Fibroblast of peridontal ligament (primary cell): ENCODE measurements at regions not wholly inside any gene's neighbourhood (a gene's known extent, or its start where the extent isn't known, plus 50 kb on each side); places are given as distances from the start of the nearest gene placed in this dataset.
"Not testable (repeated sequence)": the region's sequence is repeated elsewhere in the genome, so short reads cannot be mapped to it uniquely, and the experiment has no call there.

Experiments
- DNase-seq: peaks from one replicate; pipeline ENCODE4 v3.0.0-alpha.2; 2010; ENCODE audit errors: extremely low read depth

DNA sequence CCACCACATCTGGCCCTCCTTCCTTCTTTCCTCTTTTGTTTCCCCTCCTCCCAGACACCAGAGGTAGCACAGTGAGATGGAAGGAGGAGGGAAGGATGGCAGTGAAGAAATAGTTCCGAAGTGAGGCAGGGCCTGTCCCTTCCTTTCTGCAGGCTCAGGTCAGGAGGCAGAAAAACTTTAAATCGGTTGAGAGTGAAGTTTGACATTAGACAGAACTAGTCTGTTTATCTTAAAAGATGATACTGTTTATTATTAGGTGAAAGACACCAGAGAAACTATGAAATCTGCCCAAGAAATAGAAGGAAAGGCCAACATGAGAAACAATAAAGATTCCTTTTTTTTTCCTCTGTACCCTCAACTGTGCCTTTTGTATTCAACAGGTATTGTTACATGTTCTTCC, 670.3 kb downstream of the UTRN start:
- no peak for DNase-seq

DNA sequence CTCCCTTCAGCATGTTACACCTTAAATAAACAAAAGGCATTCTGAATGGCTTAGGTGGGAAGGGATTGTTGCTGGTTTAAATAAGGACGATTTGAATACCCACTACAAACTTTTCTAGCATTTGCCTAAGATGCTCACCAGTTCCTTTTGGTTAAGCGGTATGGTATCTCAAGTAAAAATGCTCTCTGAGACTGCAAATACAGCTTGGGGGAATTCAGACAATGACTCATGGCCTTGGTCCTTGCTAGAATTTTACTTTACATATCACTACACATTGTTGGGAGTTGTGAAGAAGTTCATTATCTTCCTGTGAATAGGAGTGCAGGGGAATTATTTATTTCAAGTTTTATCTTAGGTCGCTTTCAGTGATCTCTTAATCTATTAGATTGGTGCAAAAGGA, 670.7 kb downstream of the UTRN start:
- DNase-seq, result peak; percentile 42

DNA sequence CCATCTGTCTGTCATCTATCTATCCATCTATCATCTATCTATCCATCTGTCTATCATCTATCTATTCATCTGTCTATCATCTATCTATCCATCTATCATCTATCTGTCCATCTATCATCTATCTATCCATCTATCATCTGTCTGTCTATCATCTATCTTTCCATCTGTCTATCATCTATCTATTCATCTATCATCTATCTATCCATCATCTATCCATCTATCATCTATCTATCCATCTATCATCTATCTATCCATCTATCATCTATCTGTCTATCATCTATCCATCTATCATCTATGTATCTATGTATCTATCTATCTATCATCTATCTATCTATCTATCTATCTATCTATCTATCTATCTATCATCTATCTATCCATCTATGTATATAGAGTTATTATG, 671.6 kb downstream of the UTRN start:
- not testable (repeated sequence) for DNase-seq

DNA sequence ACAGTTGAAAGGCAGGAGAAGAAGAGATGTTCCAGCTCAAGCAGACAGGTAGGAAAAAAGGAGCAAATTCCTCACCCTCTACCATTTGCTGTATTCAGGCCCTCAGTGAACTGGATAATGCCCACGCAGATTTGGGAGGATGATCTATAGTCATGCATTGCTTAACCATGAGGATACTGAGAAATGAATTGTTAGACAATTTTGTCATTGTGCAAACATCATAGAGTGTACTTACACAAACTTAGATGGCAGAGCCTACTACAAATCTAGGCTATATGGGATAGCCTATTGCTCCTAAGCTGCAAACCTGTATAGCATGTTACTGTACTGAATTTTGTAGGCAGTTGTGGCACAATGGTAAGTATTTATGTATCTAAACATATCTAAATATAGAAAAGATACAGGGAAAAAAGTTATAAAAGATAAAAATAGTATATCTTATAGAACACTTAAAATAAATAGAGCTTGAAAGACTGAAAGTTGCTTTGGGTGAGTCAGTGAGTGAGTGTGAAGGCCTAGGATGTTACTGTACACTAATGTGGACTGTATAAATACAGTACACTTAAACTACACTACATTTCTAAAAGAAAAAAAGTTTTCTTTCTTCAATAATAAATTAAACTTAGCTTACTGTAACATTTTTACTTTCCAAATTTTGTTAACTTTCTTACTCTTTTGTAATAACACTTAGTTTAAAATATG, 672.3 kb downstream of the UTRN start:
- peak; percentile 34 for DNase-seq

DNA sequence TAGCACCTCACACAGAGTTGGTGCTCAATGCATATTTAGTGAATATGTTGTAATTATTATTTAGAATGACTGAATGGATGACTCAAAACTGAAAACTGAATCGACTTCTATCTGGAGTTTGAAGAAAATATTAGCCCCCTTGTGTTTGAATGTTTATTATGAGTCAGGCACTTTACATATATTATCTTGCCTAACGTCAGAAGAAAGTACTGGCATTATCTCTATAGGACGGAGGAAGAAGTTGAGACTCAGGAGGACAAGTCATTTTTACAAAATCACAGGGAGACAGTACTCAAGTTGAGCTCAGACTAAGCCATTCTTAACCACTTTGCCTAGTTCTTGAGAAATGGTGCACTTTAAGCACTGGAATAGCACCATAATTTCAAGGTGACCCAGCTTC, 684.0 kb downstream of the UTRN start:
- no peak for DNase-seq

DNA sequence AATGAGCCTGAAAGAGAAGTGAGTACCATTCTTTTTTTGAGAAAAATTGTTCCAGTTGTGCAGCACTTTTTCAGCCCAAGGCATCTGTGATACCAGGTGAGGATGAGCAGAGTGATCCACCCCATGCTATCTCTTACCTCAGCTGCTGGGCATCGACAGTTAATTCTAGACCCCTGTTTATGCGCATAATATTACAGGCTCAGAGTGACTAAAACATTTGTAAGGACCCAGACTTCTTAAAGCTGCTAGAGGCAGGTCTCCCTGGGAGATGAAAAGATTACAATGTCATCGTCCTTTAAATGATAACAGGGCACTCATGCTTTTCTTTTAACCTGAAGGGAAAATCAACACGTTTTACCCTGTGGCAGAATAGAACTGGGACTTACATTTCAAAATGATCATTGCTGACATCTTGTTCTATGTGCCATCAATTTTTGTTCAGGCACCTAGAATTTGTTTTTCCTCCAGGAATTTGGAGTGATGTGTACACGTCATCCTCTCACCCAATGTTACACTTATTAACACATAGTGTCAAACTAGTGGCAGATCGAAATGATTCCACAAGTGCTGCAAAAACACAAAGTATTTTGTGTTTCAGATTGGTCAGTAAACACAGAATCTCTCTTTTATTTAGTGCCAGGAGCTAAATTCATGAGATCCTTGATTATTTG, 684.6 kb downstream of the UTRN start:
- no peak for DNase-seq

DNA sequence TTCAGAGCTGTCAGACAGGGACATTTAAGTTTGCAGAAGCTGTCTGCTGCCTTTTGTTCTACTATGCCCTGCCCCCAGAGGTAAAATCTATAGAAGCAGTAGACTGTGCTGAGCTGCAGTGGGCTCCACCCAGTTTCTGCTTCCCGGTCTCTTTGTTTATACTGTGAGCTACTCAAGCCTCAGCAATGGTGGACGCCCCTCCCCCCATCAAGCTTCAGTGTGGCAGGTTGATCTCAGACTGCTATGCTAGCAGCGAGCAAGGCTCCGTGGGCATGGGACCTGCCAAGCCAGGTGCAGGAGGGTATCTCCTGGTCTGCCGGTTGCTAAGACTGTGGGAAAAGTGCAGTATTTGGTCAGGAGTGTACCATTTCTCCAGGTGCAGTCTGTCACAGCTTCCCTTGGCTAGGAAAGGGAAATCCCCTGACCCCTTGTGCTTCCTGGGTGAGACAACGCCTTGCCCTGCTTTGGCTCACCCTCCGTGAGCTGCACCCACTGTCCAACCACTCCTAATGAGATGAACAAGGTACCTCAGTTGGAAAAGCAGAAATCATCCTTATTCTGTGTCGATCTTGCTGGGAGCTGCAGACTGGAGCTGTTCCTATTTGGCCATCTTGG, 692.2 kb downstream of the UTRN start:
- peak; percentile 39 for DNase-seq

DNA sequence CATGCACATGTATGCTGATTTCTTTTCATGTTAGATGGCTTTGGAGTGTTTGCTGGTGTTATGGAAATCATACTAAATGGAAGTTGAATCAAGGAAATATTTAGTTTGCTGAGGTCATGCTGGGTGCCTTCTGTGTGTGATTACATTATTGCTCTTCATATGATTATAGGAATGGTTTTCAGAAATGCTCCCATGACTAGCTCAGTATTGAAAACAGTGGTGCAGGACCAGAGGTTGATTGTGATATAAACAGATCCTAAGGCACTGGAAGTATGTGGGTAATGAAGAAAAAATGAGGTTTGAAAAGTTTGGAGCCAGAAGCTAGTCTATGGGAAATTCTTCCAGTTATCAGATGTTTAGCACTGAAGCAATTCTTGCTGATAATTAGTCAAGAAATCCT, 693.1 kb downstream of the UTRN start:
- DNase-seq, result peak; percentile 94

DNA sequence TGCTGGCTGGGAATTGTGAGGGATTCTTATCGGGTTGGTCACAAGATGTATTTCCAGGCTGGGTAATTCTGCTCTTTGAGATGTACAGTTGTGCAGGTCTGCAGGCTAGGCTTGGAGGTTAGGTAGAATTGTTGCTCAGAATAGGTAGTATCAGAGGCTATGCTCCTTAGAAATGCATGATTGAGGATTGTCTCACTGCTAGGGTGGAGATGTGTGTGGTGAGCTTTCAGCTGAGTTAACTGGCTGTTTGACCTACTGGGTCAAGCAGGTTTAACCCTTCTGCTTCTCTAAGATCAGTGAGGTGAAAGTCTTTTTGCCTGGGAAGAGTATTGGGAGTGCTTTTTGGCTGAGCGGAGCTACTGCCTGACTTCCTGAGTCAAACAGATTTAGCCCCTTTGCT, 701.1 kb downstream of the UTRN start:
- no peak for DNase-seq

DNA sequence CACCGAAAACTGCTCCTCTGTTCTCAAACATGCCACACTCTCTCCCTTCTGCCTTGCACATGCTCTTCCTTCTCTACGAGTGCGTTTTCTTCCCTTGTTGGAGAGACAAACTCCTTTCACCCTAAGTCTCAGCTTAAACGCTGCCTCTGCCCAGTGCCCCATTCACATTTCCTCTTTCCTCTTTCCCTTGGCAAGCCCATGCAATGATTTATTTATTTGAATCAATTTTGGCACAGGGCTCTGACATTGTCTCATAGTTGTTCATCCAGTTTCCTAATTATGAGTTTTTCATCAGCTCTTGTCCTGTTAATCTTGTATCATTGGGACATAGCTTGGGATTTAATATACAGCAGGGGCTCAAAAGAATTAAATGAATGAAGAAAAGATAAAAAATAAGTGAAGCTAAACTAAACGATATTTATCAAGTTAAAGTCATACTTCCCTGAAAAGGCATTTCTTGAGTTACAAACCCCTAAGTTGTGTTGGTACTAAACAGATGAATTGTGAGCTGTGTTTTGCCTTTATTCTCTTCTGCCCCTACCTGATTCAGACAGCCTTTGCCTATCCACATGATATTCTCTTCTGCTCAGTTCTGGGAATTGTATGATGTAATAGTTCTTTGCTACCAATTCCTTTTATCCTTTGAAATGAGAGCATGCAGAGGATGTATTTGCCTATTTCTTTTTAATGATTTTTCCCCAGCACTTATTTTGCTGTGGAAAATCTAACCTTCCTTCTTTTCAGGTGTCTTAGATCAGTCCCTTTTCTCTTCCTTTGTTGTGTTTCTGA, 704.4 kb downstream of the UTRN start:
- DNase-seq, result peak; percentile 53

DNA sequence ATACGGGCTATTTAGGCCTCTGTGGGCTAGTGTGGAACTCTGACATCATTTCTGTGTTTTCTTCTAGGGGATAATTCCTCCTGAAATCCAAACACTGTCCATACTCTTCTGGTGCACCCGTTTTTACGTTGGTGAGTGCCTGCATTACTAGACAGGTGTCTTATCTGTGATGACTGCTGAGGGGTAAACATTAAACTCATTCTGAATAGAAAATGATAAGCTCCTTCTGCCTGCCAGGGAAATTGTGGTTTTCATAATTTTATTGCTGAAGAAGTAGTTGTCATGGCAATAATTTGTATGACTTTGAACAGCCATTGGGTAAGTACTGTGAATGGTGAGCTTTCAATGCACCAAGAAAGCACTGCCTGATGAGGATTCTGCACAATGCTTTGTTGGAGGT, 705.6 kb downstream of the UTRN start:
- DNase-seq, result no peak

DNA sequence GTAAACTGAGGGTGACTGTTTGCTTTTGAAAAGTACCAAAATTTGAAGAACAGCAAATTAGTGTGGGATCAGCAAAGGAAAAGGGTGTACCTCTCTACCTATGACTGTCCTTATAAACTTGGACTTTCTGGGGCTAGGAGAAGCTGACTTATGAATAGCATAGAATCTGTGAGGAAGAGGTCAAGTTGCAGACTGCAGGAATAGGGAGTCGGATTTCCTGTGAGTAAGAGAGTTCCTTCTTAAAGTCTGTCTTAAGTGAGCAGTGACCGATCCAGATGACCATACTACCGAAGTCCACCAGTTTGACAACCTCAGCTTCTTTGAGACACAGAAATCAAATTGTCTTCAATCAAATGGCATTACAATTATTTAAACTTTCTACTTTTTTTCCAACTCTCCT, 708.7 kb downstream of the UTRN start:
- peak; percentile 64 for DNase-seq

DNA sequence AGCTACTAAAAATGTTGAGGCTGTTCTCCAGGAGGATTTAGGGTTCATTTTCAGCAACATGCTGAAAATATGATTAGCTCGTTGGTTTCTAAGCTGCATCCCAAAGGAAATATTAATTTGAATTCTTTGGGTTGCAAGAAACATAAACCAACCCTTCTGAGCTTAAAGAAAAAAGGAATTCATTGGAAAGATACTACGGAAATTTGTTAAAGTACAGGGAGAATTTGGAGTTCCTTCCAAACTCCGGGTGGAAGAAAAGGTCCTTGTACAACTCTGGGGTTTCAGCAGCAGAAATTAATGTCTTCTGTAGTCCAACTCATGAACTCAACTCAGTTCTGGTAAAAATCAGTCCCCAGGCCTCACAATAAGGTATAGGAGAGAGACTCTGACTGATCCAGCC, 712.9 kb downstream of the UTRN start:
- DNase-seq, result no peak

DNA sequence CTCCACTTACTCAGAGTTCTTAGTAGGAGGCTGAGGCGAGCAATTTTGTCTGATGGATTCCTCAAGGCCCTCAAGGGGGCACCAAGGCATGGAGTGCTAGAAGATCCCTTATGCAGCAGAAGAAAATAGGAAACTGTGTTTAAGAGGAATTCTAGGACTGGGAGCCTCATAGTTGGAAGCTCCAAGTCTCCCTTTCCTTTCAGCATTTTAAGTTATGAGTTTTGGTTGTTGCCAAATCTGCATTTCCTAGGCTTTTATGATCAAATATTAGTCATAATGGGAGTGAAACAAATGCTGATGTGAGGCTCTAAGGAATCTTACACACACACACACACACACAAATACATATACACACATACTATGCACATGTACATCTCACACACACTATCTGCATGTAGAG, 714.0 kb downstream of the UTRN start:
- DNase-seq, result peak; percentile 47

DNA sequence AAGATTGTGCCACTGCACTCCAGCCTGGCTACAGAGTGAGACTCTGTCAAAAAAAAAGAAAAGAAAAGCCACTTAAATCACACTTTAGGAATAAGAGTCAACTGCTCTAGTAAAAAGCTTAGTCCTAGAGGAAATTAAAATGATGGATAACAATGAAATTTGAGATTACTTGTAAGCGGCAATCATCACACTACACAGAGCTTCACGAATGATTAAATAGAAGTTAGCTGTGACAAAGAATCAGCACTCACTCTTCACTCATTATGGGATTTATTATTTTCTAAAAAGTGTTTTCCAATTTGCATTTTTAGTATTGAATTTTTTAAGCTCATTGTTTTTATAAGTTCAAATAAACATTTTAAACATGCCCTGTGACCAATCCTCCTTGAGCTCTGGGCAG, 718.0 kb downstream of the UTRN start:
- DNase-seq, result no peak

DNA sequence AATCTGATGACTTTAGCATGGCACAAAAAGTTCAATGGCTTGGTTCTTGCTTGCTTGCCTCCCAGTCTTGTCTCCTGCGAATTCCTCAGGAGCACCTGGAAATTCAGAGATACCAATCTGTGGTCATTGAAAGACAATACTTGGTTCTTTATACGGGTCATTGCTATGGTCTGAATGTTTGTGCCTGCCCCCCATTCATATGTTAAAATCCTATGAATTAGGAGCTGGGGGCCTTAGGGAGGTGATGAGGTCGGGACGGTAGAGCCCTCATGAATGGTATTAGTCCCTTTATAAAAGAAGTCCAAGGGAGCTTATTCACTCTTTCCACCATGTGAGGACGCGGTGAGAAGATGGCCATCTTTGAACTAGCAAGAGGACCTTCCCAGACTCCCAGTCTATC, 721.8 kb downstream of the UTRN start:
- no peak for DNase-seq

DNA sequence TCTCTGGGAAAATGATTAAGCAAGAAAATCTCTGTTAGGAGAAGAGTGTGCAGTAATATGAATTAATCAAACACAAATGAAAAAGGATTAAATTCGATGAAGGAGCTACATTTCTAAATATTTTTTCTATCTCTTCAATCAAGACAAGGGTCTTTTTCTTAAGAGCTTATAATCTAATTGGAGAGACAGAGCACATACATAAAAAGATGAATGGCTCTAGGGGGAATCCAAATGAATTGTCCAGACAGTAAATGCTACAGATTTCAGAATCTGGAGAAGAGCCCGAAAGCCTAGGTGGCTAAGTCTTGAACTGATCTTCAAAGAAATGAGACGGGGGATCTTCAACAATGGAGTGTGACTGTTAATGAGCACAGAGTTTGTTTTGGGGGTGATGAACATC, 723.6 kb downstream of the UTRN start:
- DNase-seq, result no peak

DNA sequence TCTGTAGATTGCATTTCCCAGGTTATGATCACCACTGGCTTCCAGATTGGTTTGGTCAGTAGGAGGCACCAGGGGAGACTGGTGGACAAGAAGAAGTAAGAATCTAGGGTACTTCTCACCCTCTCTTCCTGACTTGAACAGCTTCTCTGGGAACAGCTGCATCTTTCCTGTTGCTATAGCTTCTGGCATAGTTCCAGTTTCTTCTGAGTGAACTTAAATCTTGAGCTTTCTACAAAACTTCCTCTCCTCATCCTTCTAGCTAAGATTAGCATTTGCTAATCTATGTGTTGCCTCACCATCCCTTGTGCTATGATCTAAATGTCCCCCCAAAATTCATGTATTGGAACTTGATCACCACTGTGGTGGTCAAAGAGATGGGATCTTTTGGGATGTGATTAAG, 724.6 kb downstream of the UTRN start:
- DNase-seq, result peak; percentile 36

DNA sequence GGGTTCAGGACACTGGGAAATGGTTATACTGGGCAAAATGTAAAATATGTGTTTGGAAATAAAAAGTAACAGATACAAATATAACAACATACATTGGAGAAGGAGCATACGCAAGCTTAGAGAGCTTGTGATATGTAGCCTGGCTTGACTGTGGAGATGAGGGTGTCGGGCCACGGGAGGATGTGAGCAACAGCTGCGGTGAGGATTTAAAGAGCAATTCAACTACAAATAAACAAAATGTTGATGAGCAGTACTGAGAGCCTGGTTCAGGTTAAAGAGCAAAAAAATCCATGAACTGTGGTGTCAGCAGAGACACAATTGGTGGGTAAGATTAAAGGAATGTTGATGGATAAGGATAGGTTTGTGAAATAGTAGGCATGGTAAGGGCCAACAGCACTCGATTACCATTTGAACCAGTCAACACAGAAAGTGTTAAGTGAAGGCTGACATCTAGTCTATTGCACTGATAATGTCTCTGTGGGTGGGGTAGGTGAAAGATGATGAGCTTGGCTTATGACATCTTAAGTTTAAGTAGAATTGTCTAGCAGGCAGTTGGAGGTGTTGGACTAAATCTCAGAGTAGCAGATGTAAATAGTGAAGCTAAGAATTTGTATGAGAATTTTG, 723.2 kb downstream of the EPM2A start:
- no peak for DNase-seq

DNA sequence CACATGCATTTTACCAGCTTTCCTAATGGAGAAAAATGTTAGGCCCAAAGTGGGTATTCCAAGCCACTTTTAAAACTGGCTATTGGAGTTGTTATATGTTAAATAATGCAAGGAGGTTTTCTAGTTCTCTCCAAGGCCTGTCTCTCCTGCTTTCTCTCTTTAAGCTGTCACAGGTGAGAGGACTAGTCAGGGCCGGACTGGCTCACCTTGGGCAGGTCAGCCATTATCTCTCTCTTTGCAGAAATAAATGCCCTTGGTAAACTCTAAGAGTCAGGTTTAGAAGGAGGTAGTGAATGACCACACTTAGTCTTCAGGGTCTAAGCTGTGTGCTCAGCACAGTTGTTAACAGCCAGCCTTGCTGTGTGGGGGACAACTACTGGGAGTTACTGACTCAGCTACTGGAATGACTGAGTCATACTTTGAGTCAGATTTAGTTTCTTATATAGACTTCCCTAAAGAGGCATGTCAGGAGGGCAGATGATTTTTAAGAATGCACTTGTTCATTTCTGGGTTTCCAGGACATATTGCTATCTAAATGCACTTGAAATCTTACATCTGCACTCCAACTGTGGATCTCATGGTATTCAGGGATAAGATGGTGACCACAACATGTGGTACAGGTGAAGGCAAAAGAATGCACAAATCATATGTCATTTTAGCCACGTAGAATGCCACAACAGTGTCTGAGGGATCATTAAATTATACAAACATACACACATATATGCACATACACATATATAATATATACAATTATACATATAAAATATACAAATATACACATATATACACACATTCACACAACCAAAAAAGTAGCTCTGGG, 719.4 kb downstream of the EPM2A start:
- peak; percentile 95 for DNase-seq

DNA sequence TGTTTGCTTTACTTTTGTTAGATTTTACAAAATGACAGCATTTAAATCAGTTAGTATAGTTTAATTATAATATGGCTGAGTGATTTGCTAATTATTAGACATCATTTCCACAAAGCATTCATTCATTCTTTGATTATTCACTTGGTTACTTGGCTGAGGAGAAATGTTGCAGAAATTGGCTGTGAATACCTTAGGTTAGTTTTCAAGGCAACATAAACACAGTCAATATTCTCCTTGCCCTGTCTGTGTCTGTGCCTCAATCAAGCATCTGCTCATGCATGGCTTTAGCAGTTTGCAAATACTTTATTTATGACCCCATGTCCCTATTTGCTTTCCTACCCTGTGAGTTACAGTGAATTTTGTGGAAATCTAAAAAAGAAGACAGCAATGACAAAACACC, 718.3 kb downstream of the EPM2A start:
- no peak for DNase-seq
